ENCODE measurements at regions not wholly inside any gene's neighbourhood (a gene's known extent, or its start where the extent isn't known, plus 50 kb on each side); places are given as distances from the start of the nearest gene placed in this dataset.

- TF ChIP-seq TCF12 (IDR thresholded peaks at IDR 0.05; ENCODE audit: low read depth) (no peak), ZBTB7A (IDR thresholded peaks at IDR 0.05; ENCODE audit: low read depth) (no peak), CREB1 (IDR thresholded peaks at IDR 0.05; ENCODE audit: low read depth) (no peak), RAD21 (IDR thresholded peaks at IDR 0.05; ENCODE audit: low read depth) (no peak), NFIC (IDR thresholded peaks at IDR 0.05) (no peak), EP300 (IDR thresholded peaks at IDR 0.05; ENCODE audit: borderline replicate concordance) (no peak), USF1 (IDR thresholded peaks at IDR 0.05) (no peak)
- TF ChIP-seq, protein P1, sequence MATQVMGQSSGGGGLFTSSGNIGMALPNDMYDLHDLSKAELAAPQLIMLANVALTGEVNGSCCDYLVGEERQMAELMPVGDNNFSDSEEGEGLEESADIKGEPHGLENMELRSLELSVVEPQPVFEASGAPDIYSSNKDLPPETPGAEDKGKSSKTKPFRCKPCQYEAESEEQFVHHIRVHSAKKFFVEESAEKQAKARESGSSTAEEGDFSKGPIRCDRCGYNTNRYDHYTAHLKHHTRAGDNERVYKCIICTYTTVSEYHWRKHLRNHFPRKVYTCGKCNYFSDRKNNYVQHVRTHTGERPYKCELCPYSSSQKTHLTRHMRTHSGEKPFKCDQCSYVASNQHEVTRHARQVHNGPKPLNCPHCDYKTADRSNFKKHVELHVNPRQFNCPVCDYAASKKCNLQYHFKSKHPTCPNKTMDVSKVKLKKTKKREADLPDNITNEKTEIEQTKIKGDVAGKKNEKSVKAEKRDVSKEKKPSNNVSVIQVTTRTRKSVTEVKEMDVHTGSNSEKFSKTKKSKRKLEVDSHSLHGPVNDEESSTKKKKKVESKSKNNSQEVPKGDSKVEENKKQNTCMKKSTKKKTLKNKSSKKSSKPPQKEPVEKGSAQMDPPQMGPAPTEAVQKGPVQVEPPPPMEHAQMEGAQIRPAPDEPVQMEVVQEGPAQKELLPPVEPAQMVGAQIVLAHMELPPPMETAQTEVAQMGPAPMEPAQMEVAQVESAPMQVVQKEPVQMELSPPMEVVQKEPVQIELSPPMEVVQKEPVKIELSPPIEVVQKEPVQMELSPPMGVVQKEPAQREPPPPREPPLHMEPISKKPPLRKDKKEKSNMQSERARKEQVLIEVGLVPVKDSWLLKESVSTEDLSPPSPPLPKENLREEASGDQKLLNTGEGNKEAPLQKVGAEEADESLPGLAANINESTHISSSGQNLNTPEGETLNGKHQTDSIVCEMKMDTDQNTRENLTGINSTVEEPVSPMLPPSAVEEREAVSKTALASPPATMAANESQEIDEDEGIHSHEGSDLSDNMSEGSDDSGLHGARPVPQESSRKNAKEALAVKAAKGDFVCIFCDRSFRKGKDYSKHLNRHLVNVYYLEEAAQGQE (IDR thresholded peaks at IDR 0.05; ENCODE audit: low read depth), result no peak
Measured at GRCh38 chr7:79893991-79894390, 240.6 kb upstream of the GNAI1 start.

DNA sequence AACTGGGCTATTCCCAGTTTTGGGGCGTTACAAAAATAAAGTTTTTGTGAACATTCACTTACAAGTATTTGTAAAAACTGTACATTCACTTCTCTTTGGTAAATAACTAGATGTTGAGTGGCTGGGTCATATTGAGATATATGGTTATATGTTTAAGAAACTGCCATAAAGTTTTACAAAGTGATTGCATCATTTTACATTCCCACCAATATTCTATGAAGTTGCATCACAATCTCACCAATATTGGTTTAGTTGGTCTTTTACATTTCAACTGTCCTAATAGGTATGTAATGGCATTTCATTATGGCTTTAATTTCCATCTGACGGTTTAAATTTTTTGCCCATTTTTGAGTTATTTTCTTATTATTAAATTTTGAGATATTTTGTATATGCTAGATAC, 251.7 kb upstream of the GNAI1 start:
- no peak for TF ChIP-seq YY1 (IDR thresholded peaks at IDR 0.05; ENCODE audit: low read depth)
- no peak for TF ChIP-seq CREB1 (IDR thresholded peaks at IDR 0.05; ENCODE audit: low read depth)
- TF ChIP-seq RAD21 (IDR thresholded peaks at IDR 0.05; ENCODE audit: low read depth), result no peak
- TF ChIP-seq NFIC (IDR thresholded peaks at IDR 0.05), result no peak
- no peak for TF ChIP-seq TCF12 (IDR thresholded peaks at IDR 0.05; ENCODE audit: low read depth)

GRCh38 chr7:79880312-79880711, 254.3 kb upstream of the GNAI1 start:
- TF ChIP-seq, protein P2, sequence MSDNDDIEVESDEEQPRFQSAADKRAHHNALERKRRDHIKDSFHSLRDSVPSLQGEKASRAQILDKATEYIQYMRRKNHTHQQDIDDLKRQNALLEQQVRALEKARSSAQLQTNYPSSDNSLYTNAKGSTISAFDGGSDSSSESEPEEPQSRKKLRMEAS (IDR thresholded peaks at IDR 0.05), result no peak
- TF ChIP-seq EP300 (IDR thresholded peaks at IDR 0.05; ENCODE audit: borderline replicate concordance) (no peak), EGR1 (IDR thresholded peaks at IDR 0.05) (no peak), CREB1 (IDR thresholded peaks at IDR 0.05; ENCODE audit: low read depth) (no peak), TCF12 (IDR thresholded peaks at IDR 0.05; ENCODE audit: low read depth) (no peak), YY1 (IDR thresholded peaks at IDR 0.05; ENCODE audit: low read depth) (no peak), TAF1 (IDR thresholded peaks at IDR 0.05; ENCODE audit: low read depth) (no peak), RAD21 (IDR thresholded peaks at IDR 0.05; ENCODE audit: low read depth) (no peak), ZBTB7A (IDR thresholded peaks at IDR 0.05; ENCODE audit: low read depth) (no peak), CEBPB (IDR thresholded peaks at IDR 0.05) (no peak), NFIC (IDR thresholded peaks at IDR 0.05) (no peak), USF1 (IDR thresholded peaks at IDR 0.05) (no peak), TEAD4 (IDR thresholded peaks at IDR 0.05) (no peak)

- TF ChIP-seq, protein P2 (IDR thresholded peaks at IDR 0.05), result no peak
- TF ChIP-seq ZBTB7A (IDR thresholded peaks at IDR 0.05; ENCODE audit: low read depth), result no peak
- TF ChIP-seq TEAD4 (IDR thresholded peaks at IDR 0.05), result no peak
- no peak for TF ChIP-seq USF1 (IDR thresholded peaks at IDR 0.05)
- no peak for TF ChIP-seq CEBPB (IDR thresholded peaks at IDR 0.05)
- TF ChIP-seq TAF1 (IDR thresholded peaks at IDR 0.05; ENCODE audit: low read depth), result no peak
- TF ChIP-seq CREB1 (IDR thresholded peaks at IDR 0.05; ENCODE audit: low read depth), result no peak
- TF ChIP-seq RAD21 (IDR thresholded peaks at IDR 0.05; ENCODE audit: low read depth), result no peak
- TF ChIP-seq YY1 (IDR thresholded peaks at IDR 0.05; ENCODE audit: low read depth), result no peak
- no peak for TF ChIP-seq NFIC (IDR thresholded peaks at IDR 0.05)
- no peak for TF ChIP-seq FOXM1 (IDR thresholded peaks at IDR 0.05; ENCODE audit: borderline replicate concordance, low read depth)
- TF ChIP-seq, protein P1 (IDR thresholded peaks at IDR 0.05; ENCODE audit: low read depth), result no peak
- no peak for TF ChIP-seq EP300 (IDR thresholded peaks at IDR 0.05; ENCODE audit: borderline replicate concordance)
- no peak for TF ChIP-seq TCF12 (IDR thresholded peaks at IDR 0.05; ENCODE audit: low read depth)
Measured at GRCh38 chr7:79877874-79878465, 256.7 kb upstream of the GNAI1 start.

DNA sequence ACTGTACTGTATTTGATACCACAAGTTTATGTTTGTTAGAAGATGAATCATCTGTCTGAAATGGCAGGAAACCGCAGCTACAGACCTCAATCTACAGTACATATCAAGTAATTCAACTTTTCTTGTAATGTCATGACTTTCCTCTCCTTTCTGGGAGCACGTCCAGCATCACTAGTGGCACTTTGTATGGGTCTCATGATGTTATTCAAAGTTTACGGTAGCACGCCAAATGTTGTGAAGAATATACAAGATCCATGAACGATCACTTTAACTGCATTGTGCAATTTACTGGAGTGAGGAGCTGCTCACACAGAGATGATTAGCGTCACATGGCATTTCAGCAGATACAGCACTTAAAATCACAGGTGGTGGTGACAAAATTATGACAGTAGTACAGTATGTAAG, 257.8 kb upstream of the GNAI1 start:
- TF ChIP-seq TAF1 (IDR thresholded peaks at IDR 0.05; ENCODE audit: low read depth) (no peak), TEAD4 (IDR thresholded peaks at IDR 0.05) (no peak), FOXM1 (IDR thresholded peaks at IDR 0.05; ENCODE audit: borderline replicate concordance, low read depth) (no peak), USF1 (IDR thresholded peaks at IDR 0.05) (no peak)
- TF ChIP-seq, protein P1 (IDR thresholded peaks at IDR 0.05; ENCODE audit: low read depth), result no peak

All from Ishikawa (cell line).